OCI-LY1 (cell line): ENCODE measurements at regions not wholly inside any gene's neighbourhood (a gene's known extent, or its start where the extent isn't known, plus 50 kb on each side); places are given as distances from the start of the nearest gene placed in this dataset.

Experiments
- H2AFZ ChIP-seq: fragments of 200-600 bp; sonication (generic), shearing (Covaris generic); 2 replicates; pipeline ENCODE4 v1.6.0; 2014; ENCODE audit warnings: antibody characterized with exemption, mild to moderate bottlenecking, low read length
- H3F3A ChIP-seq: fragments of 200-600 bp; sonication (generic), shearing (Covaris generic); 2 replicates; pipeline ENCODE4 v1.6.0; 2014; ENCODE audit warnings: mild to moderate bottlenecking, antibody characterized with exemption, low read length, moderate library complexity; ENCODE audit not compliant: insufficient read depth
- H3K27ac ChIP-seq: fragments of 200-600 bp; sonication (generic); 2 replicates; pipeline ENCODE4 v1.5.1; 2014; ENCODE audit warnings: low read length, mixed run types, mild to moderate bottlenecking, low read depth; ENCODE audit not compliant: poor library complexity, severe bottlenecking
- H3K27me3 ChIP-seq: fragments of 200-600 bp; sonication (generic); 2 replicates; pipeline ENCODE4 v1.6.0; 2014; ENCODE audit warnings: antibody characterized with exemption, mild to moderate bottlenecking, low read length, moderate library complexity; ENCODE audit not compliant: insufficient read depth
- H3K36me3 ChIP-seq: fragments of 200-600 bp; sonication (generic); 2 replicates; pipeline ENCODE4 v1.6.1; 2014; ENCODE audit warnings: mild to moderate bottlenecking, antibody characterized with exemption, low read length, moderate library complexity, mixed read lengths; ENCODE audit not compliant: insufficient read depth
- H3K4me1 ChIP-seq: fragments of 200-600 bp; sonication (generic); 2 replicates; pipeline ENCODE4 v1.5.1; 2014; ENCODE audit warnings: mild to moderate bottlenecking, low read length, moderate library complexity; ENCODE audit not compliant: insufficient read depth, severe bottlenecking
- H3K4me2 ChIP-seq: fragments of 200-600 bp; sonication (generic), shearing (Covaris generic); 2 replicates; pipeline ENCODE4 v1.6.1; 2014; ENCODE audit warnings: low read length
- H3K4me3 ChIP-seq: fragments of 200-600 bp; sonication (generic); 2 replicates; pipeline ENCODE4 v1.5.1; 2014; ENCODE audit warnings: low read length, low read depth, mild to moderate bottlenecking, mixed read lengths; ENCODE audit not compliant: poor library complexity, severe bottlenecking
- H3K79me2 ChIP-seq: fragments of 200-600 bp; shearing (Covaris generic); 2 replicates; pipeline ENCODE4 v1.6.1; 2016; ENCODE audit warnings: mixed run types, low read length, mixed read lengths; ENCODE audit not compliant: insufficient read depth
- H3K9ac ChIP-seq: fragments of 200-600 bp; sonication (generic), shearing (Covaris generic); 2 replicates; pipeline ENCODE4 v1.6.1; 2014; ENCODE audit warnings: mild to moderate bottlenecking, low read length, mixed read lengths
- H3K9me2 ChIP-seq: fragments of 200-600 bp; sonication (generic), shearing (Covaris generic); 2 replicates; pipeline ENCODE4 v1.6.1; 2014; ENCODE audit warnings: low read depth, mild to moderate bottlenecking, low read length, mixed read lengths
- H3K9me3 ChIP-seq: fragments of 200-600 bp; shearing (Covaris generic); 2 replicates; pipeline ENCODE4 v1.6.1; 2014; ENCODE audit warnings: low read length, mixed read lengths
- H4K20me1 ChIP-seq: fragments of 200-600 bp; sonication (generic), shearing (Covaris generic); 2 replicates; pipeline ENCODE4 v1.6.0; 2016; ENCODE audit warnings: mild to moderate bottlenecking, low read length; ENCODE audit not compliant: insufficient read depth
- EZH2 ChIP-seq: fragments of 200-600 bp; sonication (generic), shearing (Covaris generic); IDR thresholded peaks from 2 replicates; pipeline ENCODE4 v1.8.0; 2017; ENCODE audit warnings: borderline replicate concordance, mixed run types, mild to moderate bottlenecking, antibody characterized with exemption, low read length, moderate library complexity, mixed read lengths
- TF ChIP-seq, protein P1 (sequence below): fragments of 200-600 bp; sonication (generic), shearing (Covaris generic); IDR thresholded peaks from 2 replicates; pipeline ENCODE4 v1.5.1; 2017; ENCODE audit warnings: mild to moderate bottlenecking, antibody characterized with exemption, low read length, moderate library complexity, mixed read lengths

DNA sequence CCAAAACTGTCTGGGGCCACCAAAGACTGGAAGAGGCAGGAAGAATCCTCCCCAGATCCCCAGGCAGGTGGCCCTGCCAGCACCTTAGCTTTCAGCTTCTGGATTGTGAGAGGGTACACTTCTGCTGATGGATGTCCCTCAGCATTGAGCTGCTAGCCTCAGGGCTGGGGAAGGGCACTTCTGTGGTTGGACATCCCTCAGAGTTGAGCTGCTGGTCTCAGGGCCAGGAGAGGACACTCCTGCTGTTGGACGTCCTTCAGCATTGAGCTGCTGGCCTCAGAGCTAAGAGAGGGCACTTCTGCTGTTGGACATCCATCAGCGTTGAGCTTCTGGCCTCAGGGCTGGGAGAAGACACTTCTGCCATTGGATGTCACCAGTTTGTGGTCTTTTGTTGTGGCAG lies 83.8 kb upstream of the FCN1 start:
- H2AFZ ChIP-seq = no peak overlapping the region
- no peak overlapping the region for H3K4me2 ChIP-seq
- no peaks in the 10 kb centered on the region for H3K79me2 ChIP-seq
- H3K36me3 ChIP-seq = no peaks in the 10 kb centered on the region; the same call in 1 of the 2 replicates
- TF ChIP-seq EZH2 = no peak
- TF ChIP-seq, protein P1, sequence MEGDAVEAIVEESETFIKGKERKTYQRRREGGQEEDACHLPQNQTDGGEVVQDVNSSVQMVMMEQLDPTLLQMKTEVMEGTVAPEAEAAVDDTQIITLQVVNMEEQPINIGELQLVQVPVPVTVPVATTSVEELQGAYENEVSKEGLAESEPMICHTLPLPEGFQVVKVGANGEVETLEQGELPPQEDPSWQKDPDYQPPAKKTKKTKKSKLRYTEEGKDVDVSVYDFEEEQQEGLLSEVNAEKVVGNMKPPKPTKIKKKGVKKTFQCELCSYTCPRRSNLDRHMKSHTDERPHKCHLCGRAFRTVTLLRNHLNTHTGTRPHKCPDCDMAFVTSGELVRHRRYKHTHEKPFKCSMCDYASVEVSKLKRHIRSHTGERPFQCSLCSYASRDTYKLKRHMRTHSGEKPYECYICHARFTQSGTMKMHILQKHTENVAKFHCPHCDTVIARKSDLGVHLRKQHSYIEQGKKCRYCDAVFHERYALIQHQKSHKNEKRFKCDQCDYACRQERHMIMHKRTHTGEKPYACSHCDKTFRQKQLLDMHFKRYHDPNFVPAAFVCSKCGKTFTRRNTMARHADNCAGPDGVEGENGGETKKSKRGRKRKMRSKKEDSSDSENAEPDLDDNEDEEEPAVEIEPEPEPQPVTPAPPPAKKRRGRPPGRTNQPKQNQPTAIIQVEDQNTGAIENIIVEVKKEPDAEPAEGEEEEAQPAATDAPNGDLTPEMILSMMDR = no peak
- no peak overlapping the region for H3K27ac ChIP-seq
- peaks cover 37% of the 10 kb centered on the region for H3K9me3 ChIP-seq
- no peaks in the 10 kb centered on the region for H3K4me1 ChIP-seq
- no peak overlapping the region for H3K9ac ChIP-seq
- H3K9me2 ChIP-seq = no peaks in the 10 kb centered on the region
- H4K20me1 ChIP-seq = no peaks in the 10 kb centered on the region
- no peak overlapping the region for H3K4me3 ChIP-seq
- H3F3A ChIP-seq = no peaks in the 10 kb centered on the region
- H3K27me3 ChIP-seq = peaks cover 4% of the 10 kb centered on the region; the same call in 1 of the 2 replicates

DNA sequence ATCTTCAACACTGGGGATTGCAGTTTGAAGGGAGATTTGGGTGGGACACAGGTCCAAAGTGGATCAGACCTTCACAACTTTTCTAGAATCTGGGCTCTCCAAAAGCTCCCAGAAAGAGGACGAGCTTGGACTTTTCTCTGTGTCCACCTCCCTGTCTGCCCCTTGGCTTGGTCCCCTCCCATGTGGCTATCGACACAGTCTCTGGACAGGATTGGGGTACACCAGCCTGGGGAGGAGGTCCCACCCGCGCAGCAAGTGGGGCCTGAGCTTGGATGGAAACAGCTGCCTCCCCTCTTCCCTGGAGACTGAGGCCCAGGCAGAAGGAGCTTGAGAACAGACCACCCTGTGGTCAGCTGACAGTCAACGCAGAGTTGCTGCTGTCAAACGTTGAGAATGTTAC lies 84.6 kb upstream of the FCN1 start:
- Histone ChIP-seq H3K4me2 (no peak overlapping the region), H3K4me3 (no peak overlapping the region), H3K27ac (no peak overlapping the region), H3K9me2 (no peaks in the 10 kb centered on the region), H4K20me1 (no peaks in the 10 kb centered on the region), H3K9ac (no peak overlapping the region), H3K27me3 (peaks cover 4% of the 10 kb centered on the region; the same call in 1 of the 2 replicates), H3F3A (no peaks in the 10 kb centered on the region), H3K79me2 (no peaks in the 10 kb centered on the region), H3K36me3 (no peaks in the 10 kb centered on the region; the same call in 1 of the 2 replicates), H3K9me3 (peaks cover 37% of the 10 kb centered on the region), H3K4me1 (no peaks in the 10 kb centered on the region), H2AFZ (no peak overlapping the region)
- TF ChIP-seq EZH2 = no peak
- TF ChIP-seq, protein P1 = no peak

DNA sequence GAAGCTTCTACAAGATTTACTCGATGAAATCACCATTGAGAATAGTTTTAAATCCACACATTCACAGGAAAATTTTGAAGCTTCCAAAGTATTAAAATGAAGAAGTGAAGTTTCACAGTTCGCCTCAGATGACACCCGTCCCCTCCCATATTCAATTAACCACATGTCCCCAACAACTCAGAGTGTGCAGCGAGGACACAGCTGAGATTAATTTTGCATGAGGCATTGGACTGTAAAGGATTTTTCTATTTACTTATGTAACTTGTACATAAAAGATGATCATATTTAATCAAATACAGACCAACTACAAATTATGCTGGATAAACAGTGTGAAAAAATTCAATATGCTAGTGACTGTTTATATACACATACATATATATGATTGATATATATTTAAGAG lies 84.7 kb upstream of the OLFM1 start:
- no peak overlapping the region for H2AFZ ChIP-seq
- H4K20me1 ChIP-seq = no peaks in the 10 kb centered on the region
- no peak overlapping the region for H3K4me2 ChIP-seq
- H3K27me3 ChIP-seq = peaks cover 4% of the 10 kb centered on the region; the same call in 1 of the 2 replicates
- no peak overlapping the region for H3K4me3 ChIP-seq
- H3K27ac ChIP-seq = no peak overlapping the region
- H3K9me2 ChIP-seq = no peaks in the 10 kb centered on the region
- no peaks in the 10 kb centered on the region; the same call in 1 of the 2 replicates for H3K36me3 ChIP-seq
- no peaks in the 10 kb centered on the region for H3F3A ChIP-seq
- no peaks in the 10 kb centered on the region for H3K4me1 ChIP-seq
- TF ChIP-seq, protein P1 = no peak
- H3K79me2 ChIP-seq = no peaks in the 10 kb centered on the region
- no peak overlapping the region for H3K9ac ChIP-seq
- peaks cover 35% of the 10 kb centered on the region for H3K9me3 ChIP-seq
